Left cardiac atrium (tissue), 4 donors: ENCODE measurements at regions not wholly inside any gene's neighbourhood (a gene's known extent, or its start where the extent isn't known, plus 50 kb on each side); places are given as distances from the start of the nearest gene placed in this dataset.
"Not testable (repeated sequence)": the region's sequence is repeated elsewhere in the genome, so short reads cannot be mapped to it uniquely, and the experiment has no call there.

Source experiments
- ATAC-seq, 2 donors: fragments of 200-7000 bp; cut with Tn5 transposase; one replicate each; pipeline ENCODE4 v1.9.1; 2020; ENCODE audit warnings: mild to moderate bottlenecking in 2 of 2, moderate library complexity in 2 of 2
- DNase-seq: peaks from one replicate; pipeline ENCODE4 v3.0.0-alpha.2; 2020
- intact Hi-C, 2 donors: fragments of 100-400 bp; cut with DNase I; formaldehyde crosslinking; loops; one replicate each; pipeline versions ENCODE4 v1.14.1 to v1.15.1; 2022 to 2023
- donor health status: DM: no; HTN: yes; CAD: no.
- donor health status: DM: no; HTN: yes; CAD: no; lungs with severe emphysema.
- donor health status: DM: yes; HTN: yes; CAD: no.
- donor health status: Dilated cardiomyopathy.

GRCh38 chr3:25171118-25171807 is 256.8 kb upstream of the RARB start:
- DNase-seq = no peak
- intact Hi-C loops = no loop called here
- ATAC-seq = no peak

DNA sequence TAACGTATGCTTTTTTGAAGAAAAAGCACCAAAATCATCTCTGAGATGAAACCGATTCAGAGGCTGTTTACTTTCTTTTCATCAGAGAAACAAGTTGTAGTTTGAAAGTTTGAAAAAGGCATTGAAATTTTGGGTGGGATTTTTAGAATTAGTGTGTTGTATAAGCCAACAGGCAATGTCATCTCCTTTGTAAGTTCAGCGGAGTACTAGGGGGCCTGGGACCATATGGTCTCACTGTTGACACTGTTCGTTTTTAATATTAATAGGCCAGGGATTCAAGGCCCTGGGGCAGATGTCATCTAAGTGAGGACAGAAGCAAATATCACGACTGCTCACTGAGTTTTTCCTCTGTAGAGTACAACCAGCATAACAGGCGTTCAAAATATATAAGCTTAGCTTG is 256.2 kb upstream of the RARB start:
- DNase-seq (no peak), ATAC-seq (no peak)
- intact Hi-C loops = no loop called here

GRCh38 chr3:25173606-25174005 is 254.5 kb upstream of the RARB start:
- intact Hi-C loops = no loop called here
- DNase-seq (no peak), ATAC-seq (no peak)

DNA sequence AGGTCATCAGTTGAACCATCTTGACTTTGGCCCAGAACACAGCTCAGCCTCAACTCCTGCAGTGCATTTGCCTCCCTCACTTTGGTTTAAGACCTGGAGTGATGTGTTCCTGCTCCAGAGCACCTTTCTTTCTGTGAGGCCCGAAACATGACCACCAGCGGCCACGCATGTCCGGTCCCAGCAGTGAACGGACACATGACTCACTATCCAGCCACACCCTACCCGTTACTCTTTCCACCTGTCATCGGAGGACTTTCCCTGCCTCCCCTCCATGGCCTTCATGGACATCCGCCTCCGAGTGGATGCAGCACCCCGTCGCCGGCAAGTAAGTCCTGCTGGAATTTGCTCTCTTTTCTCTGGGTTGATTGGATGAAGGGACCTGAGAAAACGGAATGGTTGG is 253.8 kb upstream of the RARB start:
- DNase-seq (no peak), ATAC-seq (no peak)
- intact Hi-C loops = no loop called here

DNA sequence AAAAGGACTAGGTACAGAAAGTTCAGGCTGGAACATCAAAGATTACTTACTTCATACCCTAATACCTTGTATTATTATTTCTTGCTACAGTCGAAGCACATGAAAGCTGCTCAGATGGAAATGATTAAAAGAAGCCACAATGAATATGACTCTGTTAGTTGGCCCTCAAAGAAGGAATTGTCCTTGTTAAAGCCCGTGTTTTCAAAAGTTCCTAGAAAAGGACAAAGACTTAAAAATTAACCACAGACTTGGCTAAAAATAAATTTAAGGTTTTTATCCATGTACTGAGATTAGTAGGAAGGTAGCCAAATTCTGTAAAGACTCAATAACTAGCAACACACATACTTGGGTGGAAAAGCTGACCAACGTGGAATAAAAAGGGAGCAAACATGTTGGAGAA is 251.0 kb upstream of the RARB start:
- no peak for ATAC-seq
- intact Hi-C loops = no loop called here

GRCh38 chr3:25178672-25179071 is 249.4 kb upstream of the RARB start:
- DNase-seq (no peak), ATAC-seq (peak; percentile 38 to 77)
- intact Hi-C loops = no loop called here

More for the DNA sequence above, 251.0 kb upstream of the RARB start:
- no peak for DNase-seq

- intact Hi-C loops = no loop called here
Measured at GRCh38 chr3:25181096-25181495, 247.0 kb upstream of the RARB start.

GRCh38 chr3:25182794-25183193 is 245.3 kb upstream of the RARB start:
- intact Hi-C loops = no loop called here
- DNase-seq (no peak), ATAC-seq (no peak)

More at GRCh38 chr3:25181096-25181495, 247.0 kb upstream of the RARB start:
- no peak for ATAC-seq
- DNase-seq = no peak

DNA sequence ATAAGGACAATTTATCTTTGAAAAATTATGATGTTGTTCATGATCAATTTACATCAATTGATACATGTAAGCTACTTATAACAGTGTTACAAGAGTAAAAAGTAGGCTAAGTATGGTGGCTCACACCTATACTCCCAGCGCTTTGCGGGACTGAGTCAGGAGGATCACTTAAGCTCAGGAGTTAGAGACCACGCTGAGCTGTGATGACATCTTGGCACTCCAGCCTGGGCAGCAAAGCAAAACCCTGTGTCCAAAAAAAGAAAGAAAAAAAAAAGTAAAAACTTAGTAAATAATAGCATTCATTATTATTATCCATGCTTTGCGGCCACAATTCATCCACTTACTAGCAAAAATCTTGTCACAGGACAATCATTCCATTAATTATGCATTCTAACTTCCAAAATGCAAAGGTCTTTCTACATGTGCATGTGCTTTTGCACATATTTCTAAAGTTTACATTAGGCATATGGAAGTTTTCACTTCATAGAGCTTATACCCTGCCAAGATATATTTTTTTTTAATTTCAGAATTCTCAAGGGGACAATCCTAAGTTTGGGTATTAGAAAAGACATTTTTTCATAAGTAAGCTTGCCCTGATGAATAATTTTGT is 243.3 kb upstream of the RARB start:
- no peak for ATAC-seq
- DNase-seq = no peak
- intact Hi-C loops = no loop called here

DNA sequence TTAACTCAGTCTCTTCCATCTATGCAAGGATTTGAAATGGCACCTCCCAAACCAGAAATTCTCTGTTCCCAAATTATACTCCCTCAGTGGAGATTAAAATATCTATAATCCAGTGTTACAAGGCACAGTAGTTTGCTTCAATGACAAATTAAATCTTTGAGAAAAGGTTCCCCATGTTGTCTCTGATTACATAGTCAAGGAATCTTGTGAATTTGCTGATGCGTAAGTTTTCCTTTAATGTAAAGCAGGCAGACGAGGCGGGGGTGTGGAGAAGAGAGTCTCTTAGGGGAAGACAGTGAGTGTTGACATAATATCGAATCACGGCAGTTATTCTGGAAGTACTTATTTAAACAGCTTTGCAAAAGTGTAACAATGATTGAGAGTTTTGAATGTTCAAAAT is 236.4 kb upstream of the RARB start:
- intact Hi-C loops = no loop called here
- ATAC-seq (no peak), DNase-seq (no peak)

DNA sequence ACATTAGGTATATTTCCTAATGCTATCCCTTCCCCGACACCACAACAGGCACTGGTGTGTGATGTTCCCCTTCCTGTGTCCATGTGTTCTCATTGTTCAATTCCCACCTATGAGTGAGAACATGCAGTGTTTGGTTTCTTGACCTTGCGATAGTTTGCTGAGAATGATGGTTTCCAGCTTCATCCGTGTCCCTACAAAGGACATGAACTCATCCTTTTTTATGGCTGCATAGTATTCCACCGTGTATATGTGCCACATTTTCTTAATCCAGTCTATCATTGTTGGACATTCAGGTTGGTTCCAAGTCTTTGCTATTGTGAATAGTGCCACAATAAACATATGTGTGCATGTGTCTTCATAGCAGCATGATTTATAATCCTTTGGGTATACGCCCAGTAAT is 228.5 kb upstream of the RARB start:
- ATAC-seq, DNase-seq, intact Hi-C loops: not testable (repeated sequence)

DNA sequence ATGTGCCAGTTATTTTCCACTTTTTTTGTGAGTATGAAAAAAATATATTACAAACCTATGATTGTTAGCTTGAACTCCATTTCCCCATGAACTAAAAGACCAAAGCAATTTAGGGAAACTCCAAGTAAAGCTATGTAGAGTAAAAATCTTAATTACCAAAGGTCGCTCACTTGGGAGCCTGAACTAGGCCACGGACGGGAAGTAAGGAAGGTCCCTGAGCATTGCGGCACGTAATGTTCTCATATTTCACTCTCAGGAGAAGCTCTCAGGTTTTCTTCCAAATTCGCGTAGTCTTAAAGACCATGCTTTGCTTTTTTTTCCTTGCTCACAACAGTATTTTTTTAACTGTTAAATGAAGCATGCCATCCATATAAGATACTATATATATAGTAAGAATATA is 215.3 kb upstream of the RARB start:
- DNase-seq = no peak

GRCh38 chr3:25214034-25214433 is 214.0 kb upstream of the RARB start:
- no peak for ATAC-seq
- intact Hi-C loops = no loop called here
- DNase-seq = no peak

More for the DNA sequence above, 215.3 kb upstream of the RARB start:
- no peak for ATAC-seq
- intact Hi-C loops = no loop called here

GRCh38 chr3:25218362-25218761 is 209.7 kb upstream of the RARB start:
- DNase-seq (no peak), ATAC-seq (no peak)
- intact Hi-C loops = no loop called here

DNA sequence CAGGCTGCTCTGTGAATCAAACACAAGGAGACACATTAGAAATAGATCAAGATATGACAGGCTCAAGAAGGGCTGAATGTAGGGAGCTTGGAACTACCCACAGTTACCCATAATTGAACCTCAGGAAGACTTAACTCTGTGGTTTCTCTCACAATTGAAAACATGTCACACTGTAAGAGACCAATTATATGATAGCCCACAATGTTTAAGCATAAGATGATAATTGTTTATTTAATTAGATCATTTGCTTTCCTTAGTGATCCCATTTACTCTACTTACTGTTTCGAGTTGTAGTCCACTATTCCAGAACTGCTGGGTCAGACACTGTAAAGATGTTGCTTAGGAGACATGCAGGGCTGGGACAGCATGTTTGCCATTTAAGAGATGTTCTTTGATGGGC is 201.3 kb upstream of the RARB start:
- DNase-seq (no peak), ATAC-seq (no peak)
- intact Hi-C loops = no loop called here

DNA sequence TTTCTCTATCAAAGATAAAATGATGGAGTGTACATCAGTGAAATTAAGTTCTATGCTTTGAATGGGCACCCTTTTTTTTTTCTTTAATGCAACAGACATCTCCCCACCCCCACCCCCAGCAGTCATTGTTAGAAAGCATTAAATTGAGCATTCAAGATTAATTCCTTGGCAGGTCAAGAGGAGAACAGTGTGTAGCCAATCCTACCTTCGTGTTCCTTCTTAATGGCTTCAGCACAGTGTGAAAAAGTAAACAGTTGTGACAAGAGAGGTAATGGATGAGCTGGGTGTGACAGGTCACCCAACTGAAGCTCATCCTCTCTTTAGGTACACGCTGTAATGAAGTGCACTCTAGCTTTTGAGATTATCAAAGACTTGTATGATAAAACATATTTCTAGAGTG is 198.5 kb upstream of the RARB start:
- no peak for DNase-seq
- ATAC-seq = no peak
- intact Hi-C loops = no loop called here

DNA sequence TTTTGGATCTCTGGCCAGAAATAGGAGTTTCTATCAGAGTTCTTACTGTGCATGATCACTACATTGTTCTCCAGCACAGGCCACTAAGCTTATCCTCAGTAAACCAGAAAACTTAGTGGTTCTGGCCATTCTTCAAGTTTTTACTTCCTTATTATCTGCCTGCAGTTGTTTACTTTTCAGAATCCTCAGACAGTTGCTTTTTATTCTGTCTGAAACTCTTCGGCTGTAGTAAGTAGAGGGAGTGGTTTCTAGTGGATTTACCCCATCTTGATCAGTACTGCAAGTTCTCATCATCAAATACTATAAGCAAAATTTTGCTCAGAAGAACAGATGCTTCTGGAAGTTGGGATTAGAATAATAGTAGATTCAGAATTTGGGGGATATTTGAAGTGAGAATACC is 193.0 kb upstream of the RARB start:
- DNase-seq = no peak
- no peak for ATAC-seq
- intact Hi-C loops = no loop called here

GRCh38 chr3:25235466-25235865 is 192.6 kb upstream of the RARB start:
- intact Hi-C loops = no loop called here
- ATAC-seq (no peak), DNase-seq (no peak)

- DNase-seq = no peak
- intact Hi-C loops = no loop called here
- no peak for ATAC-seq
Measured at GRCh38 chr3:25237602-25238001, 190.5 kb upstream of the RARB start.

- no peak for DNase-seq
- intact Hi-C loops = no loop called here
- ATAC-seq = no peak
Measured at GRCh38 chr3:25239042-25239441, 189.0 kb upstream of the RARB start.

GRCh38 chr3:25246913-25247312 is 181.2 kb upstream of the RARB start:
- no peak for DNase-seq
- ATAC-seq = no peak
- intact Hi-C loops = no loop called here
